ENCODE measurements at regions not wholly inside any gene's neighbourhood (a gene's known extent, or its start where the extent isn't known, plus 50 kb on each side); places are given as distances from the start of the nearest gene placed in this dataset.

DNA sequence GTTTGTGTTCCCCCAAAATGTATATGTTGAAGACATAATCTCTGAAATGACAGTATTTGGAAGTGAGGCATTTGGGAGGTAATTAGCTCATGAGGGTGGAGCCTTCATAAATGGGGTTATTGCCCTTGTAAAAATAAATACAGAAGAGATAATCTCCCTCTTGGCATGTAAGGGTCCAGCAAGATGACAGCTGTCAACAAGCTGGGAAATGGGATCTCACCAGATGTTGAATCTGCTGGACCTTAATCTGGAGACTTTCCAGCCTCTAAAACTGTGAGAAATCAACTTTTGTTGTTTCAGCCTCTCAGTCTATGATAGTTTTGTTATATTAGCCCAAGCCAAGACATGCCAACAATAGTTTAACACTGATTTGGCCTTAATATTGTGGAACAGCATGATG is 438.2 kb upstream of the PCDH7 start:
- no peak for DNase-seq (ENCODE audit: low read depth)
- TF ChIP-seq, protein P1, sequence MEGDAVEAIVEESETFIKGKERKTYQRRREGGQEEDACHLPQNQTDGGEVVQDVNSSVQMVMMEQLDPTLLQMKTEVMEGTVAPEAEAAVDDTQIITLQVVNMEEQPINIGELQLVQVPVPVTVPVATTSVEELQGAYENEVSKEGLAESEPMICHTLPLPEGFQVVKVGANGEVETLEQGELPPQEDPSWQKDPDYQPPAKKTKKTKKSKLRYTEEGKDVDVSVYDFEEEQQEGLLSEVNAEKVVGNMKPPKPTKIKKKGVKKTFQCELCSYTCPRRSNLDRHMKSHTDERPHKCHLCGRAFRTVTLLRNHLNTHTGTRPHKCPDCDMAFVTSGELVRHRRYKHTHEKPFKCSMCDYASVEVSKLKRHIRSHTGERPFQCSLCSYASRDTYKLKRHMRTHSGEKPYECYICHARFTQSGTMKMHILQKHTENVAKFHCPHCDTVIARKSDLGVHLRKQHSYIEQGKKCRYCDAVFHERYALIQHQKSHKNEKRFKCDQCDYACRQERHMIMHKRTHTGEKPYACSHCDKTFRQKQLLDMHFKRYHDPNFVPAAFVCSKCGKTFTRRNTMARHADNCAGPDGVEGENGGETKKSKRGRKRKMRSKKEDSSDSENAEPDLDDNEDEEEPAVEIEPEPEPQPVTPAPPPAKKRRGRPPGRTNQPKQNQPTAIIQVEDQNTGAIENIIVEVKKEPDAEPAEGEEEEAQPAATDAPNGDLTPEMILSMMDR (IDR thresholded peaks at IDR 0.05; ENCODE audit: insufficient read depth, low read depth, low read length, missing control alignments) = no peak
- H3K4me3 ChIP-seq (ENCODE audit: low read length) = no peak overlapping the region

GRCh38 chr4:30283336-30283735 is 436.8 kb upstream of the PCDH7 start:
- TF ChIP-seq, protein P1 (IDR thresholded peaks at IDR 0.05; ENCODE audit: insufficient read depth, low read depth, low read length, missing control alignments) = no peak
- DNase-seq (ENCODE audit: low read depth) = peak; percentile 36
- H3K4me3 ChIP-seq (ENCODE audit: low read length) = no peak overlapping the region

- TF ChIP-seq, protein P1 (IDR thresholded peaks at IDR 0.05; ENCODE audit: insufficient read depth, low read depth, low read length, missing control alignments) = no peak
- DNase-seq (ENCODE audit: low read depth) = no peak
- no peak overlapping the region for H3K4me3 ChIP-seq (ENCODE audit: low read length)
Observed at GRCh38 chr4:30294295-30294694, 425.9 kb upstream of the PCDH7 start.

- H3K4me3 ChIP-seq (ENCODE audit: low read length) = no peak overlapping the region
- TF ChIP-seq, protein P1 (IDR thresholded peaks at IDR 0.05; ENCODE audit: insufficient read depth, low read depth, low read length, missing control alignments) = no peak
- DNase-seq (ENCODE audit: low read depth) = no peak
Observed at GRCh38 chr4:30295652-30296051, 424.5 kb upstream of the PCDH7 start.

DNA sequence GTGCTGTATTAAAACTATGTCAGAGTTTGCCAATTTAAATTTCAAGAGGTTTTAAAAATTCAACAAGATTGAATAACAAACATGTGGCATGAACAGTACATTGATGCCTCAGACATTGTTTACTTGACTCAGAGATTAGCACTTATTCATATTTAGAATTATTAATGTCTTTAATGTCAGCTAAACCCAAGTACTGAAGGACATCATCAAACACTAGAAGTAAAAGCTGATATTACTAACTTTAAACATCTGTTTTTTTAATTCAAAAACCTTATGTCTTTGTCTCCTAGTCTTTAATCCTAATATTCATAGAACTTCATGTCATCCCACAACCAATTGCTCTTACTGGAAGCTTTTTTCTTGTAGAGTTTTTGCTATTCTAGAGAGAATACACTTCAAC is 406.2 kb upstream of the PCDH7 start:
- no peak for DNase-seq (ENCODE audit: low read depth)
- H3K4me3 ChIP-seq (ENCODE audit: low read length) = no peak overlapping the region
- TF ChIP-seq, protein P1 (IDR thresholded peaks at IDR 0.05; ENCODE audit: insufficient read depth, low read depth, low read length, missing control alignments) = no peak

DNA sequence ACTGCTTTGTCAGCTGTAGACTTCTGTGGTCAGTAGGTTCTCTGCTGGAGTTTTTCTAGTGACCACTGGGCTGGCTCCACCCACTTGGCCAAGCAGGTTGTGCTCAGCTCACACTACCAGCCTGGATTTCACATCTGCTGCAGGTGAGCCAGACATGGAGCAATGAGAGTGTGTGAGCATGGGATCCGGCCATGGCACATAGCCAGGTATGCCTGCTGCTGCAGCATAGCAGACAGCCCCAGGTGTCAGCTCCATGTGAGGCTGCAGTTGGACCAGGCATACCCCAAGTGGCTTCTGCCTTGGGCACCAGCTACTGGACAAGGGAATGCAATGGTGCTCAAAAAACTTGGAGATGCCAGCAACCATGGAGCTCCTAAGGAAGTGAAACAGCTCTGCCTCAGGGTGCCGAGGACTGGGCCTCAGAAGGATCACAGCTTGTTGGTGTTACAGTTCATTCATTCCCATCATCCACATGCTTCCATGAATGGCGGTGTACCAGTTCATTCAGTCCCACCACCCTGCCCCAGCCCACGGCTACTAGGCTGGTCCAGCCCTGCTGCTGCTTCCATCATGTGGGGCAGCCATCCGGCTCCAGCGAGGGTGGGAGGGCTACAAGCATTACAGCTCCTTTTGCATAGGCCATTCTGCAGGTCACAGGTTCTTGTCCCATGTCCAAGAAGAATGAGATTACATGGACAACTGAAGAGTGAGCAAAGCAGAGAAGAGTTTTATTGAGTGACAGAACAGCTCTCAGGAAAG is 389.1 kb upstream of the PCDH7 start:
- DNase-seq (ENCODE audit: low read depth) = no peak
- TF ChIP-seq, protein P1 (IDR thresholded peaks at IDR 0.05; ENCODE audit: insufficient read depth, low read depth, low read length, missing control alignments) = no peak
- H3K4me3 ChIP-seq (ENCODE audit: low read length) = no peak overlapping the region

DNA sequence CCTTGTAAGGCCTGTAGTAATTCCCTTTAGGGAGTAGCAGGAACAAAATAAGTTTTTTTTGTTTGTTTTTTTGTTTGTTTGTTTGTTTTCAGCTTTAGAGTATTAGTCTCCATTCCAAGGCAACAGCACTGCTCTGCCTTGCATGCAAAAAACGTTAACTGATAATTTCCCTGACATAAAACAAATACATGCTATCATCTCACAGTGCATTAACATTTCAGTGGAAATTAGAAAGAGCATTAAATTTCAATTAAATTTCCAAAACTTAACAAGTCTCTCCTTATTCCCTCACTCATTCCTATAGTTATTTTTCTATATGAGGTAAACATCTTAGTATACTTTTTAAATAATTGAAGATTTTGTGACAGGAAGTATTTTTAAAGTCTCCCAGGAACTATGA is 378.4 kb upstream of the PCDH7 start:
- TF ChIP-seq, protein P1 (IDR thresholded peaks at IDR 0.05; ENCODE audit: insufficient read depth, low read depth, low read length, missing control alignments) = no peak
- DNase-seq (ENCODE audit: low read depth) = no peak

More for the DNA sequence above, 378.4 kb upstream of the PCDH7 start:
- no peak overlapping the region for H3K4me3 ChIP-seq (ENCODE audit: low read length)

Data from epithelial cell of esophagus (primary cell).